C4-2B (cell line): ENCODE measurements at regions not wholly inside any gene's neighbourhood (a gene's known extent, or its start where the extent isn't known, plus 50 kb on each side); places are given as distances from the start of the nearest gene placed in this dataset.

Experiments
- ZFX ChIP-seq: fragments of 450-650 bp; IDR thresholded peaks from 2 replicates; pipeline ENCODE4 v1.6.1; 2017
- TF ChIP-seq, protein P1 (sequence below): fragments of 450-650 bp; conservative IDR thresholded peaks from 2 replicates; pipeline ENCODE4 v1.5.1; 2017; ENCODE audit warnings: mild to moderate bottlenecking

DNA sequence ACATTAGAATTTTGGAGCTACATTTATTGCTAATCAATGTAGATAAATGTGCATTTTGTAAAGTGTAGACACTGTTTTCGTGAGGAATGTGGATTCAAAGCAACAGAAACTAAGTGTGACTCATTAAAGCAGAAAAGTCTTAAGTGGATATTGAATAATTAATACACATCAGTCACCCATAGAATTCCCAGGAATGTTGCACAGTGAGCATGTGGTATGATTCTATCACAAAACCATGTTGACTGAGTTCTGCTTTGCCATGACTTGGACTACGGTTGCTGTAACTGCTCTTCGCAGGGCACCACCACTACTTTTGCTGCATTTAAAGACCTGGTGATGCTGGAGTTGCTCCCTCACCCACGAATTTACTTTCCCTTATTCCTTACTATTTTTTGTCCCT, 471.8 kb downstream of the KCNT2 start:
- TF ChIP-seq, protein P1, sequence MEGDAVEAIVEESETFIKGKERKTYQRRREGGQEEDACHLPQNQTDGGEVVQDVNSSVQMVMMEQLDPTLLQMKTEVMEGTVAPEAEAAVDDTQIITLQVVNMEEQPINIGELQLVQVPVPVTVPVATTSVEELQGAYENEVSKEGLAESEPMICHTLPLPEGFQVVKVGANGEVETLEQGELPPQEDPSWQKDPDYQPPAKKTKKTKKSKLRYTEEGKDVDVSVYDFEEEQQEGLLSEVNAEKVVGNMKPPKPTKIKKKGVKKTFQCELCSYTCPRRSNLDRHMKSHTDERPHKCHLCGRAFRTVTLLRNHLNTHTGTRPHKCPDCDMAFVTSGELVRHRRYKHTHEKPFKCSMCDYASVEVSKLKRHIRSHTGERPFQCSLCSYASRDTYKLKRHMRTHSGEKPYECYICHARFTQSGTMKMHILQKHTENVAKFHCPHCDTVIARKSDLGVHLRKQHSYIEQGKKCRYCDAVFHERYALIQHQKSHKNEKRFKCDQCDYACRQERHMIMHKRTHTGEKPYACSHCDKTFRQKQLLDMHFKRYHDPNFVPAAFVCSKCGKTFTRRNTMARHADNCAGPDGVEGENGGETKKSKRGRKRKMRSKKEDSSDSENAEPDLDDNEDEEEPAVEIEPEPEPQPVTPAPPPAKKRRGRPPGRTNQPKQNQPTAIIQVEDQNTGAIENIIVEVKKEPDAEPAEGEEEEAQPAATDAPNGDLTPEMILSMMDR, result no peak
- TF ChIP-seq ZFX, result no peak
